22Rv1 (cell line): ENCODE measurements at regions not wholly inside any gene's neighbourhood (a gene's known extent, or its start where the extent isn't known, plus 50 kb on each side); places are given as distances from the start of the nearest gene placed in this dataset.

Experiments used
- CTCF ChIP-seq: fragments of 450-650 bp; IDR thresholded peaks from 2 replicates; pipeline ENCODE4 v1.5.1; 2017; ENCODE audit warnings: mild to moderate bottlenecking
- ZFX ChIP-seq: fragments of 450-650 bp; IDR thresholded peaks from 2 replicates; pipeline ENCODE4 v1.6.1; 2017; ENCODE audit warnings: antibody characterized with exemption, borderline replicate concordance

GRCh38 chrX:131747173-131747572 is 203.3 kb downstream of the OR13H1 start:
- TF ChIP-seq CTCF (peak; percentile 45), ZFX (no peak)
